ENCODE measurements at regions not wholly inside any gene's neighbourhood (a gene's known extent, or its start where the extent isn't known, plus 50 kb on each side); places are given as distances from the start of the nearest gene placed in this dataset.

- TF ChIP-seq CTCF (IDR thresholded peaks at IDR 0.05; ENCODE audit: borderline replicate concordance, extremely low read depth, low read length, poor library complexity, severe bottlenecking) = no peak
- no peak for TF ChIP-seq EZH2 (IDR thresholded peaks at IDR 0.05; ENCODE audit: borderline replicate concordance, low read depth, low read length, severe bottlenecking)
Observed at GRCh38 chr3:168976969-168977368, 686.5 kb downstream of the MECOM start.
